ENCODE measurements at regions not wholly inside any gene's neighbourhood (a gene's known extent, or its start where the extent isn't known, plus 50 kb on each side); places are given as distances from the start of the nearest gene placed in this dataset.

DNA sequence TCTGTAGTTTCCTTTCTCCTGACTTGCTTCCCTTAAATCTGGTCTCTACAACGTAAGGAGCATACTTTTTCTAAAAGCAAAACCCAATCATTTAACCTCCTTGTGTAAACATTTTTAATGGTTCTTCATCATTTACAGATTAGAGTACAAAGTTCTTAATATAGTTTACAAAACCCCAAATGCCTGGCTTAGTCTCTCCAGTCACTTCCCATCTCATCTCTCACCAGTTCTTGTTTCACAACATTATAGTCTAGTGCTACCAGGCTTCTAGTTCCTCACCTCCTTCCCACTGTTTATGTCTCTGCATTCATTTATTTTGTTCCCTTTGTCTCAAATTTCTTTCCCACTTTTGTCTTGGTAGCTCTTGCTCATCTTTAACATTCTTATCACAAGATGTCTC lies 168.4 kb downstream of the FASLG start:
- H3K27me3 ChIP-seq (ENCODE audit: control insufficient read depth, insufficient read depth, low read length): peaks cover 3% of the 10 kb centered on the region
- no peaks in the 10 kb centered on the region for H3K4me1 Mint-ChIP-seq
- H3K4me3 ChIP-seq (ENCODE audit: low read depth, low read length): no peak overlapping the region
- peaks cover 4% of the 10 kb centered on the region for H3K4me1 ChIP-seq (ENCODE audit: control insufficient read depth, insufficient read depth, low read length, poor library complexity, severe bottlenecking)
- peaks cover 12% of the 10 kb centered on the region for H3K27me3 Mint-ChIP-seq
- H3K27ac ChIP-seq (ENCODE audit: insufficient read depth, low read length, poor library complexity, severe bottlenecking): no peak overlapping the region
- no peaks in the 10 kb centered on the region for H3K9me3 ChIP-seq (ENCODE audit: control insufficient read depth in 2 of 2, low read length in 2 of 2)
- no peak overlapping the region for H3K4me3 Mint-ChIP-seq
- H3K27ac Mint-ChIP-seq: no peak overlapping the region
- ATAC-seq (ENCODE audit: low read depth in 2 of 2): no peak
- no peaks in the 10 kb centered on the region for H3K36me3 ChIP-seq (ENCODE audit: control insufficient read depth, insufficient read depth, low read length)
- H3K36me3 Mint-ChIP-seq: no peaks in the 10 kb centered on the region
- no peak for DNase-seq
- H3K9me3 Mint-ChIP-seq: peaks cover 0 to 4% (median 0%) of the 10 kb centered on the region in 7 donors

DNA sequence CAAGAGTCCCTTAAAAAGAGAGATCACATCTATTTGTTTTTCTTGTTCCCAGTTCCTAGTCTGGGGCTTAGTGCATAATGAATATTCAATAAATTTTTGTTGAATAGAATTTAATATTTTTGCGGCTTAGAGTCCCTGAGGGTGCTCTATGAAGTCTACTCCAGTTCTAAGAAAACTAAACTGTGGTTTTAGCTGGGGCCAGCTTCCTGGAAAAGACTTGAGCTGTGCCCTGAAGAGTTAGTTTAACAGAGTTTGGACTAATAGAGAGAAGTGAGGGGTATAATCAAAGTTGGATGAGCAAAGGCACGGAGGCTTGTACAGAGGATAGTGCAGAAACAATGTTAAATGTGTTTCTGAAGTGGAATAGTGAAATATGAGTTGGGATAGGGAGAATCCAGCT lies 168.9 kb downstream of the FASLG start:
- Histone ChIP-seq H3K27ac (ENCODE audit: insufficient read depth, low read length, poor library complexity, severe bottlenecking) (no peak overlapping the region), H3K36me3 (ENCODE audit: control insufficient read depth, insufficient read depth, low read length) (no peaks in the 10 kb centered on the region), H3K27me3 (ENCODE audit: control insufficient read depth, insufficient read depth, low read length) (peaks cover 3% of the 10 kb centered on the region), H3K4me1 (ENCODE audit: control insufficient read depth, insufficient read depth, low read length, poor library complexity, severe bottlenecking) (peaks cover 4% of the 10 kb centered on the region), H3K4me3 (ENCODE audit: low read depth, low read length) (no peak overlapping the region), H3K9me3 (ENCODE audit: control insufficient read depth in 2 of 2, low read length in 2 of 2) (no peaks in the 10 kb centered on the region)
- Mint-ChIP-seq H3K36me3 (no peaks in the 10 kb centered on the region), H3K4me3 (no peak overlapping the region), H3K27me3 (peaks cover 14% of the 10 kb centered on the region), H3K9me3 (peaks cover 0 to 4% (median 0%) of the 10 kb centered on the region in 7 donors), H3K4me1 (no peaks in the 10 kb centered on the region), H3K27ac (no peak overlapping the region)
- ATAC-seq (ENCODE audit: low read depth in 2 of 2): peak in 1 of 2 donors; percentile 34
- DNase-seq: peak in 1 of 3 donors; percentile 80

DNA sequence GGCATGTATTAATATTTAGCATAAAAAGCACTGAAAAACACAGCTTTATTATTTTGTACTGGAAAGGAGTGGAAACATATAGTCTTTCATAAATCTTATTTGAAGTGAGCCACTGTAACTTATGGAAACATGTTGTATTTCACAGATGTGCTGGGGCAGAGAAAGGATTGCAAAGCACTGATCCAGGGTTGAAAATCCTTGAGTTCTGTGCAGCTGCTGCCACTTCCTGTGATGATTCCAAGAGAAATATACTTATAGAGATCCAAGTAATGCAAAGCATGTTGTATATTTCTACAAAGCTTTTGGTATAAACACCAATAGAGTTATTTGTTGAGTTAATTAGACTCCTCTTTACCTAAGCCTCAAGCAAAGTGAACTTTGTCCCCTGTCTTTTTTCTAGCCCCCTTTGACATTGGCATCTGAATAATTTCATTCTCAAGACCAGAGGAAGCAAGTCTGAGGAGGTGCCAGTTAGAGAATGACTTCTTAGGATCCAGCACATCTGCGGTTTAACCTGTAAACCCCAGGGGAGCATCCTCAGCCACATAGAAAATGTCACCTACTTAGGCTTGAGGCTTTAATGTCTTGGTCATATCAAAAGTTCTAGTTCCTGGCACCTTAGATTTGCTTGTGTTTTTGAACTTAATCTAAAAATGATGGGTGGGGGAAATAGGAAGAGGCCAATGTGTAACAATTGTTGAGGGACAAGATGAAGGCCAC lies 173.3 kb downstream of the FASLG start:
- no peak for ATAC-seq (ENCODE audit: low read depth in 2 of 2)
- H3K27me3 Mint-ChIP-seq: peaks cover 38% of the 10 kb centered on the region
- H3K27ac Mint-ChIP-seq: no peak overlapping the region

DNA sequence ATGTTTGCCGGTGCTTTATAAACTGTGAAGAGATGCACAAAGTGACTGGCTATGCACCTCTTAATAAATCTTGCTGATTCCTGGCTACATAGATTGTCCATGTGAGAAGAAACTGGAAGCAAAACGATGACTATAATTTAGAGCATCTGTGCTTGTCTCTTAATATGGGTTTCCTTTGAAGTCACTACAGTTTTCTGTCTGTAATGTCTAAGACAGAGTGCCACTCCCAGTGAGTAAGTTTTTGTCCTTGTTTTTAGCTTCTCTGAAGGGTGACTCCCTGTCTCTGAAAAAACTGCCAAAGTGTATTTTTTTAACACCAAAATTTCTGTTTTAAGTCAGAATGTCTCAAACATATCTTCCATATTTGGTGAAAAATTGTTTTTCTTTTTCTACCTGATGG lies 175.1 kb downstream of the FASLG start:
- H3K9me3 ChIP-seq (ENCODE audit: control insufficient read depth in 2 of 2, low read length in 2 of 2): no peaks in the 10 kb centered on the region
- Mint-ChIP-seq H3K27ac (no peak overlapping the region), H3K36me3 (no peaks in the 10 kb centered on the region), H3K27me3 (peaks cover 38% of the 10 kb centered on the region), H3K4me1 (peaks cover 6 to 13% (median 10%) of the 10 kb centered on the region in 4 donors), H3K9me3 (peaks cover 0 to 4% (median 0%) of the 10 kb centered on the region in 7 donors), H3K4me3 (no peak overlapping the region)
- ATAC-seq (ENCODE audit: low read depth in 2 of 2) (no peak), DNase-seq (peak in 1 of 3 donors; percentile 35)
- no peak overlapping the region for H3K27ac ChIP-seq (ENCODE audit: insufficient read depth, low read length, poor library complexity, severe bottlenecking)
- H3K36me3 ChIP-seq (ENCODE audit: control insufficient read depth, insufficient read depth, low read length): no peaks in the 10 kb centered on the region
- H3K4me3 ChIP-seq (ENCODE audit: low read depth, low read length): no peak overlapping the region
- no peaks in the 10 kb centered on the region for H3K4me1 ChIP-seq (ENCODE audit: control insufficient read depth, insufficient read depth, low read length, poor library complexity, severe bottlenecking)
- peaks cover 11% of the 10 kb centered on the region for H3K27me3 ChIP-seq (ENCODE audit: control insufficient read depth, insufficient read depth, low read length)

More for the DNA sequence above, 173.3 kb downstream of the FASLG start:
- H3K4me1 ChIP-seq (ENCODE audit: control insufficient read depth, insufficient read depth, low read length, poor library complexity, severe bottlenecking): peaks cover 4% of the 10 kb centered on the region
- no peaks in the 10 kb centered on the region for H3K36me3 ChIP-seq (ENCODE audit: control insufficient read depth, insufficient read depth, low read length)
- Mint-ChIP-seq H3K36me3 (no peaks in the 10 kb centered on the region), H3K4me1 (no peaks in the 10 kb centered on the region), H3K4me3 (no peak overlapping the region), H3K9me3 (peaks cover 0 to 4% (median 0%) of the 10 kb centered on the region in 7 donors)
- peaks cover 11% of the 10 kb centered on the region for H3K27me3 ChIP-seq (ENCODE audit: control insufficient read depth, insufficient read depth, low read length)
- no peak overlapping the region for H3K4me3 ChIP-seq (ENCODE audit: low read depth, low read length)
- no peaks in the 10 kb centered on the region for H3K9me3 ChIP-seq (ENCODE audit: control insufficient read depth in 2 of 2, low read length in 2 of 2)
- no peak overlapping the region for H3K27ac ChIP-seq (ENCODE audit: insufficient read depth, low read length, poor library complexity, severe bottlenecking)
- DNase-seq: no peak

DNA sequence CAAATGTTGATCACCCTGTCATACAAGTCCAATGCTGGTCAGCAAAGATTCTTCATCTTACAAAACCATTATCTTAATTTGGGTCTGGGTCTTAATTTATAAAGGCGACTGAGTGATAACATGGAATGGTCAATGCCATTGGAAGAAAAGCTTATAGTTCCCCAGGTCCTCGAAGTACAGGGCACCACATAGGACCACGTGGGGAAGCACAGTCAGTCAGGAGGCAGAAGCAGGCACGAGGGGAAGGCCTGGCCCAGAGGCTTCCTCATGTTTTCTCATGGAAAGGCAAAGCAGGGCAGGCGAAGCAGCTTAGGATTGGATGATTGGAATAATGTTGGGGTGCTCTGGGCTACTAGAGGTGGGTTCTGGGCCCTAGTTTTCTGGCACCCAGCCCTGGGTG lies 175.7 kb downstream of the FASLG start:
- no peaks in the 10 kb centered on the region for H3K36me3 ChIP-seq (ENCODE audit: control insufficient read depth, insufficient read depth, low read length)
- H3K27ac ChIP-seq (ENCODE audit: insufficient read depth, low read length, poor library complexity, severe bottlenecking): no peak overlapping the region
- Mint-ChIP-seq H3K9me3 (peaks cover 0 to 4% (median 0%) of the 10 kb centered on the region in 7 donors), H3K27ac (no peak overlapping the region), H3K36me3 (no peaks in the 10 kb centered on the region), H3K4me3 (no peak overlapping the region), H3K4me1 (peaks cover 7 to 14% (median 10%) of the 10 kb centered on the region in 4 donors), H3K27me3 (peaks cover 33% of the 10 kb centered on the region)
- H3K27me3 ChIP-seq (ENCODE audit: control insufficient read depth, insufficient read depth, low read length): peaks cover 11% of the 10 kb centered on the region
- H3K4me1 ChIP-seq (ENCODE audit: control insufficient read depth, insufficient read depth, low read length, poor library complexity, severe bottlenecking): no peaks in the 10 kb centered on the region
- no peak for DNase-seq
- H3K9me3 ChIP-seq (ENCODE audit: control insufficient read depth in 2 of 2, low read length in 2 of 2): no peaks in the 10 kb centered on the region
- no peak overlapping the region for H3K4me3 ChIP-seq (ENCODE audit: low read depth, low read length)
- no peak for ATAC-seq (ENCODE audit: low read depth in 2 of 2)

DNA sequence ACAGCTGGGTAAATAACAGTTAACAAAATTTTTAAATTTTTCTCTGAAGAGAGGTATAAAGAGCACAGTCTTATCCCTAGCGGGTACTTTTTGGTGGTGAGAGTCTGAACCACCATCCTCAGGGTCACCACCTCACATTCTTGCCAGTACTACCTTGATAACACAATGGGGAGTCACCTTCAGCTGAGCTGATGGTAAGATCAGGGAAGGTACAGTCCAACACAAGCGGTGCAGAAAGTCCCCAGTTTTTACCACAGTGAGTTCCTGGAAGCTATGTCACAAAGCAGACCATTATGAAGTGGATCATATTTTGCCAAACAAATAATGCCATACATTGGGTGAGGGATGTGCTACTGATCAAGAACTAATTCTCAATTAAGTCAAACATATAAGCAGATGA lies 176.9 kb downstream of the FASLG start:
- Histone ChIP-seq H3K36me3 (ENCODE audit: control insufficient read depth, insufficient read depth, low read length) (no peaks in the 10 kb centered on the region), H3K27ac (ENCODE audit: insufficient read depth, low read length, poor library complexity, severe bottlenecking) (no peak overlapping the region), H3K27me3 (ENCODE audit: control insufficient read depth, insufficient read depth, low read length) (peaks cover 8% of the 10 kb centered on the region), H3K4me3 (ENCODE audit: low read depth, low read length) (no peak overlapping the region), H3K9me3 (ENCODE audit: control insufficient read depth in 2 of 2, low read length in 2 of 2) (no peaks in the 10 kb centered on the region), H3K4me1 (ENCODE audit: control insufficient read depth, insufficient read depth, low read length, poor library complexity, severe bottlenecking) (no peaks in the 10 kb centered on the region)
- H3K4me1 Mint-ChIP-seq: peaks cover 7 to 14% (median 10%) of the 10 kb centered on the region in 4 donors
- no peak overlapping the region for H3K4me3 Mint-ChIP-seq
- H3K27me3 Mint-ChIP-seq: peaks cover 32% of the 10 kb centered on the region
- H3K27ac Mint-ChIP-seq: no peak overlapping the region
- DNase-seq: no peak
- no peak for ATAC-seq (ENCODE audit: low read depth in 2 of 2)
- H3K36me3 Mint-ChIP-seq: no peaks in the 10 kb centered on the region
- H3K9me3 Mint-ChIP-seq: no peaks in the 10 kb centered on the region

DNA sequence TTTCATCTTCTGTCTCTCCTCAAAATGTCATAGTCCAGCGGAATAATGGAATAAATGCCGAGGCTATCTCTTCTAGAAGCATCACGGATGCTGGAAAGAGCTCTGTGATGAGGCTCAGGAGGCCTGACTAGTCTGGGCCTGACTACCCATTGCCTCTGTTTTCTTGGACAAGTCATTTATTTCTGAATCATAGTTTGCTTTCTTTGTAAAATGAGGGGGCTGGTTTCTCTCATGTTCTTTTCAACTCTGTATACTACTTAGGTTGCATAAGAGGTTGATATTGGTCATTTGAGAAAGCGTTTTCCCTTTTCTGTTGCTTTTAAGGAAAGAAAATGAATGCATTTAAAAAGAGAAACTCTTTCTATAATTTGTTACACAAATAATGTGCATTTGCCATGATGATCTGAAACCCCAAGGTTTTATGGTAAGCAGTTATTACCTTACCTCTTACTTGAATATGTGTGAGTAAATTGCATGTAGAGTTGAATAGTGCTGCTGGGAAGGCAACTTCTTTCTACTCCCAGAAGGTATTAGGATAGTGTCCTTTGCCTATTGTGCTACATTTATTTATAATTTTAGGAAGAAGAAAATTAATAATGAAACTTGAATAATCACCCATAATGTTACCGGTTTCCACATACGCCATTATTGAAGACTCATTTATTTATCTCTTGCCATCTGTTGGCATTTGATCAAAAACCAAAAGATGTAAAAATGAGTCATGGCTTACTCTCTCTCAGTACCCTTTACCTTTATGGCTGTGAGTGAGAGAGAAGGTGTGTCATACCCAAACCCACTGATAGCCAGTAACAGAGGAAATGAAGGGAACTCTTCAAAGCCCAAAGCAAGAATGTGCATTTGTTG lies 179.1 kb downstream of the FASLG start:
- Mint-ChIP-seq H3K4me3 (no peak overlapping the region), H3K36me3 (no peaks in the 10 kb centered on the region), H3K27me3 (peaks cover 40% of the 10 kb centered on the region), H3K9me3 (peaks cover 0 to 1% (median 0%) of the 10 kb centered on the region in 7 donors), H3K27ac (peak overlapping the region in 1 of 3 donors; percentile 14), H3K4me1 (peaks cover 7 to 14% (median 10%) of the 10 kb centered on the region in 4 donors)
- Histone ChIP-seq H3K9me3 (ENCODE audit: control insufficient read depth in 2 of 2, low read length in 2 of 2) (no peaks in the 10 kb centered on the region), H3K4me1 (ENCODE audit: control insufficient read depth, insufficient read depth, low read length, poor library complexity, severe bottlenecking) (no peaks in the 10 kb centered on the region), H3K27ac (ENCODE audit: insufficient read depth, low read length, poor library complexity, severe bottlenecking) (no peak overlapping the region), H3K36me3 (ENCODE audit: control insufficient read depth, insufficient read depth, low read length) (no peaks in the 10 kb centered on the region), H3K27me3 (ENCODE audit: control insufficient read depth, insufficient read depth, low read length) (peaks cover 14% of the 10 kb centered on the region), H3K4me3 (ENCODE audit: low read depth, low read length) (peak overlapping the region; percentile 24)
- ATAC-seq (ENCODE audit: low read depth in 2 of 2) (peak; percentile 98 to 100), DNase-seq (peak in 2 of 3 donors; percentile 47 to 79)
